ENCODE measurements at regions not wholly inside any gene's neighbourhood (a gene's known extent, or its start where the extent isn't known, plus 50 kb on each side); places are given as distances from the start of the nearest gene placed in this dataset.

- Histone ChIP-seq H3K27ac (no peak overlapping the region), H3K27me3 (no peaks in the 10 kb centered on the region), H3K4me3 (no peak overlapping the region), H3K9me3 (no peaks in the 10 kb centered on the region), H3K36me3 (no peaks in the 10 kb centered on the region), H3K4me1 (peaks cover 16 to 38% of the 10 kb centered on the region in 2 donors)
- intact Hi-C loops (cut with DNase I), result no loop called here
- no peak for DNase-seq
- TF ChIP-seq CTCF (IDR thresholded peaks at IDR 0.05), result no peak
- no peak for ATAC-seq
Measured at GRCh38 chr3:43183456-43183855, 77.6 kb upstream of the POMGNT2 start.

DNA sequence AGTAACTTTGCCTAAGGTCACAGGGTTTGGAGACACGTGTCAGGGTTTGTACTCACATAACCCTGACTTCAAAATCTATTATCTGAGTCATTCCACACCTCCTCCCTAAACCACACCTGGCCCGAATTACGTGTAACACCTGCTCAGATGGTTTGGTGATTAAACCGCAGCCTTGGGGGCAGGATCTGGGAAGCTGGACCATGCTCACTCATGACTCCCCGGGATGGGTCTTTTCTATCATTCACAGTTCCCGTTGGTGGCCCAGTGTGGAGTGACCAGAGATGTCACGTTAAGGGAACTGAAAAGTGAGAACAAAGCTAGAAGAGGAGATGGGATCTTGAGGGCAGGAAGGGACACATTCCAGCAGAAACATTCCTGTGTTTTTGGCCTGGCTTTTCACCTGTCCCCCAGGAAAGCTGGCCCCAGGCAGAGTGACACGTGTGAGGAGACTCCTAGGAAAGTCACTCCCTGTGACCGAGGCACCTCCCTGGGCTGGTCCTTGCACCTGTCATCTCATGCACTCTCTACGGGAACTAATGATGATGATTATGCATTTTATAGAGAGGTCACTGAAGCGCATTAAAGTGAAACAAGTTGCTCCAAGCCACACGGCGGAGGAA, 75.4 kb upstream of the POMGNT2 start:
- intact Hi-C loops (cut with DNase I), result no loop called here
- no peaks in the 10 kb centered on the region for H3K27me3 ChIP-seq
- H3K4me1 ChIP-seq, result peaks cover 16 to 49% of the 10 kb centered on the region in 2 donors
- TF ChIP-seq CTCF (IDR thresholded peaks at IDR 0.05), result no peak
- H3K4me3 ChIP-seq, result no peak overlapping the region
- no peak for ATAC-seq
- DNase-seq, result no peak
- no peaks in the 10 kb centered on the region for H3K36me3 ChIP-seq
- H3K27ac ChIP-seq, result peak overlapping the region in 1 of 2 donors; percentile 69
- H3K9me3 ChIP-seq, result no peaks in the 10 kb centered on the region

GRCh38 chr3:43180694-43181093, 74.8 kb upstream of the POMGNT2 start:
- DNase-seq (no peak), ATAC-seq (no peak)
- Histone ChIP-seq H3K36me3 (no peaks in the 10 kb centered on the region), H3K4me1 (peaks cover 16 to 49% of the 10 kb centered on the region in 2 donors), H3K27ac (peak overlapping the region; percentile 62 to 69), H3K4me3 (no peak overlapping the region), H3K27me3 (no peaks in the 10 kb centered on the region), H3K9me3 (no peaks in the 10 kb centered on the region)
- intact Hi-C loops (cut with DNase I), result no loop called here
- no peak for TF ChIP-seq CTCF (IDR thresholded peaks at IDR 0.05)

DNA sequence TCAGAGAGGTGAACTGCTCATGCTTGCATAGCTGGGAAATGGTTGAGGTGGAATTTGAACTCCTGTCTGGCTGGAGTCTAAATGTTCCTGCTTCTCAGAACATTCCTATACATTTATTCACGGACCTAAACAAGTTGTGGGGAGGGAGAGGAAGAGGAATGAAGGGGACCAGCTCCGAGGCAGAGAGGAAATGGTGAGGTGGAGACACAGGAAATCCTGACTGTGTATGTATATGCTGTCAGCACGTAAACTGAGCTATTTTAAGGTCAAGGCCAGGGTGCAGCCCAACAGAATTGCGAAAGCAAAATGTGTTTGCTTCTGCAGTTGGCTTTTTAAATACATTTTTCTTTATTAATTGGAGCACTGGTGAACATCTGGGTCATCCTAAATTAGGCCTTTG, 74.1 kb upstream of the POMGNT2 start:
- H3K36me3 ChIP-seq, result no peaks in the 10 kb centered on the region
- H3K27me3 ChIP-seq, result no peaks in the 10 kb centered on the region
- peak overlapping the region; percentile 62 to 69 for H3K27ac ChIP-seq
- TF ChIP-seq CTCF (IDR thresholded peaks at IDR 0.05), result no peak
- peak in 2 of 4 donors; percentile 43 to 53 for DNase-seq
- peaks cover 16 to 49% of the 10 kb centered on the region in 2 donors for H3K4me1 ChIP-seq
- H3K9me3 ChIP-seq, result no peaks in the 10 kb centered on the region
- ATAC-seq, result peak; percentile 73
- intact Hi-C loops (cut with DNase I), result no loop called here
- no peak overlapping the region for H3K4me3 ChIP-seq

- peak; percentile 61 for ATAC-seq
- TF ChIP-seq CTCF (IDR thresholded peaks at IDR 0.05), result no peak
- intact Hi-C loops (cut with DNase I), result loop anchor here in 1 of 2 donors (10.0 kb wide), 1 partner anchor 116 kb away; no protein-coding TSS in a partner anchor
Measured at GRCh38 chr3:43178891-43179366, 73.0 kb upstream of the POMGNT2 start.

More at GRCh38 chr3:43178891-43179366, 73.0 kb upstream of the POMGNT2 start:
- Histone ChIP-seq H3K36me3 (no peaks in the 10 kb centered on the region), H3K27ac (peak overlapping the region in 1 of 2 donors; percentile 69), H3K4me3 (no peak overlapping the region), H3K9me3 (peaks cover 0 to 8% of the 10 kb centered on the region in 2 donors), H3K4me1 (peaks cover 16 to 49% of the 10 kb centered on the region in 2 donors), H3K27me3 (no peaks in the 10 kb centered on the region)
- no peak for DNase-seq
